Right lobe of liver (tissue), 6 donors: ENCODE measurements at regions not wholly inside any gene's neighbourhood (a gene's known extent, or its start where the extent isn't known, plus 50 kb on each side); places are given as distances from the start of the nearest gene placed in this dataset.

Experiments
- ATAC-seq, 4 donors: fragments of 200-7000 bp; cut with Tn5 transposase; one replicate each; pipeline ENCODE4 v1.9.1; 2020; ENCODE audit warnings: mild to moderate bottlenecking in 4 of 4, moderate library complexity in 4 of 4
- DNase-seq, 3 donors: peaks; one replicate each; pipeline ENCODE4 v3.0.0-alpha.2; 2020
- H3K27ac ChIP-seq, 3 donors: fragments of 200-600 bp; one replicate each; pipeline ENCODE4 v1.8.0; 2022
- H3K27me3 ChIP-seq, 2 donors: fragments of 200-600 bp; one replicate each; pipeline ENCODE4 v1.8.0; 2022
- H3K36me3 ChIP-seq, 4 donors: fragments of 200-600 bp; sonication (generic) in 1 of 4; one replicate each; pipeline versions ENCODE4 v1.5.1 to v1.8.0; 2017 to 2022; ENCODE audit warnings: control low read depth in 1 of 4
- H3K4me1 ChIP-seq, 4 donors: fragments of 200-600 bp; sonication (generic) in 1 of 4; one replicate each; pipeline versions ENCODE4 v1.5.1 to v1.8.0; 2017 to 2022; ENCODE audit warnings: control low read depth in 1 of 4
- H3K4me3 ChIP-seq, 3 donors: fragments of 200-600 bp; one replicate each; pipeline ENCODE4 v1.8.0; 2022
- H3K9me3 ChIP-seq, 4 donors: fragments of 200-600 bp; sonication (generic) in 1 of 4; one replicate each; pipeline versions ENCODE4 v1.5.1 to v1.8.0; 2017 to 2022; ENCODE audit warnings: control low read depth in 1 of 4
- POLR2A ChIP-seq: fragments of 450-650 bp; IDR thresholded peaks from one replicate; pipeline ENCODE4 v1.6.1; 2017; ENCODE audit warnings: antibody characterized with exemption, mild to moderate bottlenecking
- WGBS: methylation state at CpG from one replicate; pipeline ENCODE4 v1.1.6; 2018; ENCODE audit warnings: low coverage, low lambda C conversion rate; ENCODE audit not compliant: insufficient coverage; ENCODE audit errors: missing lambda C conversion rate; 5-methylcytosine and 5-hydroxymethylcytosine counted together
- intact Hi-C, 2 donors: fragments of 100-400 bp; cut with DNase I; formaldehyde crosslinking; loops; one replicate each; pipeline versions ENCODE4 v1.11.2 to v1.14.1; 2022
- TF ChIP-seq, protein P1 (sequence below), 4 donors: fragments of 200-600 bp in 3 of 4; fragments of 450-650 bp in 1 of 4; IDR thresholded peaks; one replicate each; pipeline versions ENCODE4 v1.5.1 to v1.8.0; 2016 to 2022; ENCODE audit warnings: antibody characterized with exemption in 4 of 4, mild to moderate bottlenecking in 2 of 4
- donor health status: DM: no; HTN: yes; CAD: no.
- donor health status: DM: no; HTN: no; CAD: no.
- donor health status: DM: no; HTN: no; CAD: no.
- donor health status: DM: no; HTN: yes; CAD: no.
- donor health status: DM: no; HTN: yes; CAD: no.

DNA sequence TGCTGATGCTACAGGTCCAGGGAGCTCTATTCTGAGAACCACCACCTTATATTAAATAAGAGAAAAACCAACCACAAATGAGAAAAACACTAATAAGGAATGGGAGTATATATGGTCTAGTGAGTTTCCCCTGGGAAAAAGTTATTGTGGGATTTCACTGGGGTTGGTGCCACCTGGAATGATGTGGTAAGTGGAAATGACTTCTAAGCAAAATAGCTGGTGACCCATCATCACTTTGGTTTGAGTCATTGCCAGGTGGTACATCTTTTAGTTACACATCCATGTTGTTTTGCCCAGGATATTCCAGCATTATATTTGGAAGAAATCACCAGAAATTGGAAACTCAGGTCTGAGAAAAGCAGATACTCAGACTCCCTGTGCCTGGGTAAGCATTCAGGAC is 437.3 kb downstream of the DTWD2 start:
- Histone ChIP-seq H3K27ac (no peak overlapping the region), H3K36me3 (no peaks in the 10 kb centered on the region), H3K9me3 (no peaks in the 10 kb centered on the region), H3K27me3 (no peaks in the 10 kb centered on the region), H3K4me3 (no peak overlapping the region), H3K4me1 (no peaks in the 10 kb centered on the region)
- TF ChIP-seq POLR2A = no peak
- TF ChIP-seq, protein P1, sequence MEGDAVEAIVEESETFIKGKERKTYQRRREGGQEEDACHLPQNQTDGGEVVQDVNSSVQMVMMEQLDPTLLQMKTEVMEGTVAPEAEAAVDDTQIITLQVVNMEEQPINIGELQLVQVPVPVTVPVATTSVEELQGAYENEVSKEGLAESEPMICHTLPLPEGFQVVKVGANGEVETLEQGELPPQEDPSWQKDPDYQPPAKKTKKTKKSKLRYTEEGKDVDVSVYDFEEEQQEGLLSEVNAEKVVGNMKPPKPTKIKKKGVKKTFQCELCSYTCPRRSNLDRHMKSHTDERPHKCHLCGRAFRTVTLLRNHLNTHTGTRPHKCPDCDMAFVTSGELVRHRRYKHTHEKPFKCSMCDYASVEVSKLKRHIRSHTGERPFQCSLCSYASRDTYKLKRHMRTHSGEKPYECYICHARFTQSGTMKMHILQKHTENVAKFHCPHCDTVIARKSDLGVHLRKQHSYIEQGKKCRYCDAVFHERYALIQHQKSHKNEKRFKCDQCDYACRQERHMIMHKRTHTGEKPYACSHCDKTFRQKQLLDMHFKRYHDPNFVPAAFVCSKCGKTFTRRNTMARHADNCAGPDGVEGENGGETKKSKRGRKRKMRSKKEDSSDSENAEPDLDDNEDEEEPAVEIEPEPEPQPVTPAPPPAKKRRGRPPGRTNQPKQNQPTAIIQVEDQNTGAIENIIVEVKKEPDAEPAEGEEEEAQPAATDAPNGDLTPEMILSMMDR (IDR thresholded peaks at IDR 0.05) = no peak
- ATAC-seq (no peak), DNase-seq (no peak)
- intact Hi-C loops = no loop called here

DNA sequence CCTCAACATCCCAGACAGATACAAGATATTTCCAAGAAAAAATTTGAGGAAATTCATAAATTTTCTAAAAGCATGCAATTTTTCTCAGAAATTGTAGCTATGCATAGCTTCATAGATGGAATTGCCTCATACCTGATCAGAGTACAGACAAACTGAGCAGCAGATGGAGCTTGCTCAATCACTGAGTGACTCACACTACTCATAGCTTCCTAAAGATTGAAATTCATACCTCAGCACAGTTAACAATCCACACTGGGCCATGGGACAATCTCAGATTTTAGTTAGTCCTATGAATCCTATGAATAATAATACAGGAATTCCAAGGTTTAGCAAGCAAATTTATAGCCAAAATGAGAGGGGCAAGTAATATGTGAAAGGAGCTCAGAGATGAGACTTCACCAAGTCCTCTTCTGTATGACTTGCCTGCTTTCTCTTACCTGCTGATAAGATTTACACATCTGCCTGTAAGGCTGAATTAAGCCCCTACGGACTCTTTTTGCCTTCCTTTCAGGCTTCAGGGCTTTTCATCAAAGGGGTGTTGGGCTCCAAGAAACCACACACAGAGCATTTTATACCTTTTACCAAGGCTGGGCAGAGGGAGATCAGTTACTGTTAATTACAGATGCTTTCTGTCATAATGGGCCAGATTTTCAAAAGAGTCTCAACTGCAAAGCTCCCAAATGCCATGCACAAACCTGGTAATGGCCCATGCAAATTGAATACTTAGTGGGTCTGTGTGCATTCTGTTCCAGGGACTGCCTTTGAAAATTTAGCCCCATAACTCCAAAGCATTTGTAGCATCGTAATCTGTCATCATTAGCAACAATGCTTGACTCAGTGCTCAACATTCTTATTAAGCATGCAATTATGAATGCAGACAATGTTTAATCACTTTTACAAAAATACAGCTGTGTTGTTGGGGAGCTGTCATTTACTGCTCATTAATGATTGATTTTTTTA is 439.3 kb downstream of the DTWD2 start:
- no peak for TF ChIP-seq POLR2A
- TF ChIP-seq, protein P1 (IDR thresholded peaks at IDR 0.05) = no peak
- H3K4me1 ChIP-seq = no peaks in the 10 kb centered on the region
- no peaks in the 10 kb centered on the region for H3K9me3 ChIP-seq
- 54% methylated on average over 2 of the region's 2 CpGs for WGBS
- no peak overlapping the region for H3K4me3 ChIP-seq
- H3K36me3 ChIP-seq = no peaks in the 10 kb centered on the region
- no peaks in the 10 kb centered on the region for H3K27me3 ChIP-seq
- H3K27ac ChIP-seq = no peak overlapping the region
- no peak for DNase-seq
- intact Hi-C loops = no loop called here
- ATAC-seq = peak in 3 of 4 donors; percentile 31 to 86 (median 49)

DNA sequence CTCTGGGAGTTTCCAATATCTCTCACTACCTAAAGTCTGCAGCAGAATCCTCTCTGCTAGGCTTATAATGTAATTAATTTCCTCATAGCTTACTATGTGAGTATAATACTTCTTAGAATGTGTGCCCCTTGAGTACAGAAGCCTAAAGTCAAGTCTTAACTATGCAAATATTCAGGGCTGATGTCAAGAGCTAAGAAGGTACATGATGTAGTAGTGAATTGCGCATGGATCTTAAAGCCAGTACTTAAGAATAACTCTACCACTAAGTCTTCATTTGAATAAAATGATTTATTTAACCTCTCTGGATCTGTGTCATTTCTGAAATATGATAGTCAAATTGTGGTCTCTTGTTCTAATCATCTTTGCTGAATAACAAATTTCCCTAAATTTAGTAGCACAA is 442.9 kb downstream of the DTWD2 start:
- 100% methylated on average over 1 of the region's 1 CpG for WGBS

DNA sequence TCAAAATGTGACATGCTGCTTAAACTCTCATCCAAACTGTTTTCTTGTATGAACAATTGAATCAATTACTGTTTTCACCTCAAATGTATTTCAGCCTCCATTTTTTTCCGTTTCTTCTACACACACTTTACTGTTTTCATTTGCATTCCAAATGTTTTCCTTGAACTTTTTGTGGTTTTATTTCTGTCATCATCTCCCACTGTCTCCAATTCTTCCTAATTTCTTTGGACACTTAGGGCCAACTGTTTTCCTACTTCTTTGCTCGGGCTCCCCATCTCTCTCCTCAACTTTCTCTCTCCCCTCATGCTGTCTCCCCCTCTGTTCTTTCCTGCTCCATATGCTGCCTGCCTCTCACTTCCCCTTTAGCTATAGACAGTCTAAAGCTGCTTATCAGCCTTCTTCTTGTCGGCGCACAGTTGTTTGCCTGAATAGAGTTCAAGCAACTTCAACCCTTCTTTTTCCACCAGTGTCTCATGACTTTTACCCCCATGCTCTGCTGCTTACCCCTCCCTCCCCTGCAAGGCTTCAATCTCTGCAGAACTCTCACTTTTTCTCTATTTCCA is 443.4 kb downstream of the DTWD2 start:
- Histone ChIP-seq H3K4me1 (no peaks in the 10 kb centered on the region), H3K9me3 (no peaks in the 10 kb centered on the region), H3K4me3 (no peak overlapping the region), H3K27ac (no peak overlapping the region), H3K27me3 (no peaks in the 10 kb centered on the region), H3K36me3 (no peaks in the 10 kb centered on the region)
- intact Hi-C loops = no loop called here
- ATAC-seq = no peak
- WGBS = 34% methylated on average over 4 of the region's 4 CpGs
- TF ChIP-seq POLR2A = no peak
- TF ChIP-seq, protein P1 (IDR thresholded peaks at IDR 0.05) = no peak
- DNase-seq = no peak

More for the DNA sequence above, 442.9 kb downstream of the DTWD2 start:
- no peak for ATAC-seq
- Histone ChIP-seq H3K27ac (no peak overlapping the region), H3K4me1 (no peaks in the 10 kb centered on the region), H3K36me3 (no peaks in the 10 kb centered on the region), H3K4me3 (no peak overlapping the region), H3K9me3 (no peaks in the 10 kb centered on the region), H3K27me3 (no peaks in the 10 kb centered on the region)
- no peak for DNase-seq
- TF ChIP-seq POLR2A = no peak
- TF ChIP-seq, protein P1 (IDR thresholded peaks at IDR 0.05) = no peak
- intact Hi-C loops = no loop called here
